GM13977 (cell line): ENCODE measurements at regions not wholly inside any gene's neighbourhood (a gene's known extent, or its start where the extent isn't known, plus 50 kb on each side); places are given as distances from the start of the nearest gene placed in this dataset.
"Not testable (repeated sequence)": the region's sequence is repeated elsewhere in the genome, so short reads cannot be mapped to it uniquely, and the experiment has no call there.

ENCODE experiments used
- DNase-seq: peaks from one replicate; pipeline ENCODE4 v3.0.0; 2012; ENCODE audit warnings: low spot score
- in situ Hi-C: fragments of 300-500 bp; cut with MboI; formaldehyde crosslinking; loops from one replicate; pipeline ENCODE4 v1.12.0; 2022; ENCODE audit warnings: low sequenced_read_pairs, low pct_unique_long_range_greater_than_20kb, mixed read lengths, inconsistent platforms; ENCODE audit not compliant: unreplicated experiment
- TF ChIP-seq, protein P1 (sequence below): IDR thresholded peaks from 2 replicates; pipeline ENCODE4 v1.5.1; 2012; ENCODE audit warnings: mild to moderate bottlenecking, control low read depth; ENCODE audit not compliant: insufficient read depth; ENCODE audit errors: extremely low read depth, missing control alignments

DNA sequence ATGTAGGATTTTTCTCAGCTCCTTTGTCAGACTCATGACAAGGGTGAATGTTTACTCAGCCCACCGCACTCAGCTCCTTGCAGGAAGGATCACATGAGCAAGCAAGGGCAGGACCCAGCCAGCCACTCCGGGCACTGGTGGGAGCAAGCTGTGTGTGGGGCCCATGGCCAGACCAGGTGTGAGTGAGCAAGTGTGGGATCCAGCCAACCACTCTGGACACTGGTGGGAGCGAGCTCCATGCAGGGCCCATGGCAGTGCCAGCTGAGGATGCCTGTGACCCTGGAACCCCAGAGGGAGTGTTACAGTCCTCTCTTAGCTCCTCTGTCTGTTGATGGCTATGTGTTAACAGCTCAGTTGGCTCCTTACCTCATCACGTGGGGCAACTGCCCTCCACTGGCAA, 2750.6 kb downstream of the PCDH7 start:
- TF ChIP-seq, protein P1, sequence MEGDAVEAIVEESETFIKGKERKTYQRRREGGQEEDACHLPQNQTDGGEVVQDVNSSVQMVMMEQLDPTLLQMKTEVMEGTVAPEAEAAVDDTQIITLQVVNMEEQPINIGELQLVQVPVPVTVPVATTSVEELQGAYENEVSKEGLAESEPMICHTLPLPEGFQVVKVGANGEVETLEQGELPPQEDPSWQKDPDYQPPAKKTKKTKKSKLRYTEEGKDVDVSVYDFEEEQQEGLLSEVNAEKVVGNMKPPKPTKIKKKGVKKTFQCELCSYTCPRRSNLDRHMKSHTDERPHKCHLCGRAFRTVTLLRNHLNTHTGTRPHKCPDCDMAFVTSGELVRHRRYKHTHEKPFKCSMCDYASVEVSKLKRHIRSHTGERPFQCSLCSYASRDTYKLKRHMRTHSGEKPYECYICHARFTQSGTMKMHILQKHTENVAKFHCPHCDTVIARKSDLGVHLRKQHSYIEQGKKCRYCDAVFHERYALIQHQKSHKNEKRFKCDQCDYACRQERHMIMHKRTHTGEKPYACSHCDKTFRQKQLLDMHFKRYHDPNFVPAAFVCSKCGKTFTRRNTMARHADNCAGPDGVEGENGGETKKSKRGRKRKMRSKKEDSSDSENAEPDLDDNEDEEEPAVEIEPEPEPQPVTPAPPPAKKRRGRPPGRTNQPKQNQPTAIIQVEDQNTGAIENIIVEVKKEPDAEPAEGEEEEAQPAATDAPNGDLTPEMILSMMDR = no peak
- DNase-seq = no peak
- in situ Hi-C loops = no loop called here

- TF ChIP-seq, protein P1 = no peak
- DNase-seq = no peak
Observed at GRCh38 chr4:33477715-33478114, 2757.5 kb downstream of the PCDH7 start.

DNA sequence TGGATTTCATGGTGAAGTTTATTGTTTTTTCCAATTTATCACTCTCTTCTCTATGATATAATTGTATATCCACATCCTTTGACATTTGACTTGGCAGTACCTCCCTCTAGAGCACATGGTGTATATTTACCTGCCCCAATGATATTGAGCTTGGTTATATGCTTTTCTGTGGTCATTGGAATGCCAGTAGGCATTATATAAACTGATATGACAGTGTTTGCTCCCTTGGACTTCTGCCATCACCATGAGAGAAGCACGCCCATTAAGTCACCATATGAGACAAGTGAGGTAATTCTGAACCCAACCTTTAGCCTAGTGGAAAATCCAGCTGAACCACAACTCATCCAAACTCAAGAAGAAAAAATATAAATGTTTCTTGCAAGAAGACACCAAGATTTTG, 2761.5 kb downstream of the ARAP2 start:
- TF ChIP-seq, protein P1 = no peak
- no peak for DNase-seq
- in situ Hi-C loops = no loop called here

More at GRCh38 chr4:33477715-33478114, 2757.5 kb downstream of the PCDH7 start:
- in situ Hi-C loops = no loop called here

DNA sequence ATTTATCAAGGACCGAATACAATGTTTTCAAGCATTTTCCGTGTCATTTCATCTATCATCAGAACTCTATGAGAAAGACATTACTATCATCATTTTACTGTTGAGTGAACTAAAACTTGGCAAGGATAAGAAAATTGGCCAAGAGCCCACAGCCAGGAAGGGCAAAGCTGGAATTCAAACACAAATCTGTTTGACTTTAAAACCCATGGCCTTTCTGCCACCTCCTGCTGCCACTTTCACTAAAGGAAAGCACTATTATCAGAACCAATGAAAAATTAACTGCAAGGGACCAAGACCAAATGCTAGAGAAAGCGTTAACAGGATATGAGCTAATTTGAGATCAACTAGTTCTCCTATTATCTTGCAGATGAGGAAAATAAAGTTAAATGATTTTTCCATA, 2759.2 kb downstream of the ARAP2 start:
- in situ Hi-C loops = no loop called here
- DNase-seq = no peak
- TF ChIP-seq, protein P1 = no peak

GRCh38 chr4:33493231-33493630, 2751.1 kb downstream of the ARAP2 start:
- in situ Hi-C loops = no loop called here
- TF ChIP-seq, protein P1 = no peak
- DNase-seq = no peak

DNA sequence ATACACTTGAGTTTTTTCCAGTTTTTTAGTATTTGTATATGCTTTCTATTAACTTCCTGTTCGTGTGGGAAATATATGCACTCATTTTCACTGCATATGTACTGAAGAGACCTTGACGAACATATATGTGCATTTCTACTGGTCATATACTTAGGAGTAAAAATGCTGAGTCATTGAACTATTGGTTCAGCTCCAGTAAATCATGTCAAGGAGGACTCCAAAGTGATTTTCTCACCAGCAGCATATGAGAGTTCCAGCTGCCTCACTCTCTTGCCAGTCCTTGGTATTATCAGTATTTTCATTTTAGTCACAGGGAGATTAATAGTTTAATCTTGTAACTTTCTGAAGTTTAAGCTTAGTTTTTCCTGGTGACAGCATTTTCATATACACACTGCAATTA, 2750.2 kb downstream of the ARAP2 start:
- TF ChIP-seq, protein P1 = no peak
- no peak for DNase-seq
- in situ Hi-C loops = no loop called here

- in situ Hi-C loops, DNase-seq: not testable (repeated sequence)
Observed at GRCh38 chr4:33501587-33501986, 2742.7 kb downstream of the ARAP2 start.
